ENCODE measurements at regions not wholly inside any gene's neighbourhood (a gene's known extent, or its start where the extent isn't known, plus 50 kb on each side); places are given as distances from the start of the nearest gene placed in this dataset.

- peaks cover 9% of the 10 kb centered on the region for H3K9me3 Mint-ChIP-seq
- H3K4me1 Mint-ChIP-seq, result peaks cover 4% of the 10 kb centered on the region
- DNase-seq (ENCODE audit: low read depth, low spot score), result no peak
- peaks cover 17% of the 10 kb centered on the region for H3K27me3 Mint-ChIP-seq (ENCODE audit: low read depth)
- H3K36me3 Mint-ChIP-seq (ENCODE audit: low read depth), result no peaks in the 10 kb centered on the region
- H3K4me3 Mint-ChIP-seq, result no peak overlapping the region
- H3K27ac Mint-ChIP-seq (ENCODE audit: unreplicated experiment), result no peak overlapping the region
- no peak for TF ChIP-seq CTCF (conservative IDR thresholded peaks at IDR 0.05)
These were observed 287.3 kb upstream of the FOXQ1 start for GRCh38 chr6:1024587-1024986.

GRCh38 chr6:1024161-1024560 lies 287.7 kb upstream of the FOXQ1 start:
- no peak overlapping the region for H3K4me3 Mint-ChIP-seq
- H3K4me1 Mint-ChIP-seq, result peaks cover 4% of the 10 kb centered on the region
- DNase-seq (ENCODE audit: low read depth, low spot score), result no peak
- peaks cover 9% of the 10 kb centered on the region for H3K9me3 Mint-ChIP-seq
- no peaks in the 10 kb centered on the region for H3K36me3 Mint-ChIP-seq (ENCODE audit: low read depth)
- H3K27ac Mint-ChIP-seq (ENCODE audit: unreplicated experiment), result no peak overlapping the region
- peaks cover 17% of the 10 kb centered on the region for H3K27me3 Mint-ChIP-seq (ENCODE audit: low read depth)
- TF ChIP-seq CTCF (conservative IDR thresholded peaks at IDR 0.05), result no peak

- Mint-ChIP-seq H3K36me3 (ENCODE audit: low read depth) (no peaks in the 10 kb centered on the region), H3K4me3 (no peak overlapping the region), H3K27ac (ENCODE audit: unreplicated experiment) (no peak overlapping the region), H3K9me3 (peaks cover 9% of the 10 kb centered on the region), H3K27me3 (ENCODE audit: low read depth) (peaks cover 20% of the 10 kb centered on the region), H3K4me1 (peaks cover 4% of the 10 kb centered on the region)
- no peak for DNase-seq (ENCODE audit: low read depth, low spot score)
- no peak for TF ChIP-seq CTCF (conservative IDR thresholded peaks at IDR 0.05)
These were observed 288.7 kb upstream of the FOXQ1 start for GRCh38 chr6:1023229-1023628.

GRCh38 chr6:1022719-1023118 lies 289.2 kb upstream of the FOXQ1 start:
- Mint-ChIP-seq H3K9me3 (peaks cover 9% of the 10 kb centered on the region), H3K36me3 (ENCODE audit: low read depth) (no peaks in the 10 kb centered on the region), H3K27ac (ENCODE audit: unreplicated experiment) (no peak overlapping the region), H3K4me1 (peaks cover 4% of the 10 kb centered on the region), H3K4me3 (no peak overlapping the region), H3K27me3 (ENCODE audit: low read depth) (peaks cover 20% of the 10 kb centered on the region)
- no peak for DNase-seq (ENCODE audit: low read depth, low spot score)
- TF ChIP-seq CTCF (conservative IDR thresholded peaks at IDR 0.05), result no peak

GRCh38 chr6:1020837-1021236 lies 291.1 kb upstream of the FOXQ1 start:
- Mint-ChIP-seq H3K9me3 (peaks cover 9% of the 10 kb centered on the region), H3K36me3 (ENCODE audit: low read depth) (no peaks in the 10 kb centered on the region), H3K27ac (ENCODE audit: unreplicated experiment) (no peak overlapping the region)

More at GRCh38 chr6:1020837-1021236, 291.1 kb upstream of the FOXQ1 start:
- H3K4me3 Mint-ChIP-seq, result no peak overlapping the region
- H3K4me1 Mint-ChIP-seq, result peaks cover 4% of the 10 kb centered on the region
- H3K27me3 Mint-ChIP-seq (ENCODE audit: low read depth), result peaks cover 13% of the 10 kb centered on the region
- TF ChIP-seq CTCF (conservative IDR thresholded peaks at IDR 0.05), result no peak
- DNase-seq (ENCODE audit: low read depth, low spot score), result no peak
